Astrocyte (in vitro differentiated cells and primary cell): ENCODE measurements at regions not wholly inside any gene's neighbourhood (a gene's known extent, or its start where the extent isn't known, plus 50 kb on each side); places are given as distances from the start of the nearest gene placed in this dataset.

Experiments
- DNase-seq: peaks from one replicate; pipeline ENCODE4 v3.0.0-alpha.2; 2010; ENCODE audit warnings: low read depth
- FAIRE-seq: peaks from 2 replicates; lab custom pipeline; 2011; peaks lifted over from hg19 to GRCh38; lab: Jason Lieb, UNC
- H2AFZ ChIP-seq: 2 replicates; pipeline ENCODE4 v1.6.0; 2012; ENCODE audit warnings: low read depth, low read length, inconsistent platforms
- H3K27ac ChIP-seq: 2 replicates; pipeline ENCODE4 v1.5.1; 2011; ENCODE audit warnings: low read depth, low read length, inconsistent platforms
- H3K27me3 ChIP-seq: 2 replicates; pipeline ENCODE4 v1.6.0; 2011; ENCODE audit warnings: low read length, inconsistent platforms; ENCODE audit not compliant: insufficient read depth
- H3K36me3 ChIP-seq: 2 replicates; pipeline ENCODE4 v1.5.1; 2011; ENCODE audit warnings: low read length, inconsistent platforms; ENCODE audit not compliant: insufficient read depth
- H3K4me1 ChIP-seq: 2 replicates; pipeline ENCODE4 v1.5.1; 2011; ENCODE audit warnings: low read length, inconsistent platforms; ENCODE audit not compliant: insufficient read depth
- H3K4me2 ChIP-seq: 2 replicates; pipeline ENCODE4 v1.6.0; 2012; ENCODE audit warnings: low read length, inconsistent platforms
- H3K4me3 ChIP-seq: 2 replicates; pipeline ENCODE4 v1.5.1; 2011; ENCODE audit warnings: low read depth, mild to moderate bottlenecking, low read length, inconsistent platforms; ENCODE audit not compliant: insufficient read depth
- H3K79me2 ChIP-seq: 2 replicates; pipeline ENCODE4 v1.6.0; 2012; ENCODE audit warnings: mild to moderate bottlenecking, low read length, inconsistent platforms; ENCODE audit not compliant: insufficient read depth
- H3K9ac ChIP-seq: 2 replicates; pipeline ENCODE4 v1.6.0; 2012; ENCODE audit warnings: mild to moderate bottlenecking, low read length, inconsistent platforms
- H3K9me3 ChIP-seq: 2 replicates; pipeline ENCODE4 v1.5.1; 2012; ENCODE audit warnings: low read depth, mild to moderate bottlenecking, low read length, inconsistent platforms; ENCODE audit not compliant: insufficient read depth
- H4K20me1 ChIP-seq: 2 replicates; pipeline ENCODE4 v1.6.0; 2012; ENCODE audit warnings: low read length, inconsistent platforms; ENCODE audit not compliant: insufficient read depth
- H3K27ac Mint-ChIP-seq: one replicate; pipeline ENCODE4 v1.8.0; 2021; ENCODE audit warnings: mild to moderate bottlenecking, mixed read lengths; ENCODE audit not compliant: unreplicated experiment
- H3K27me3 Mint-ChIP-seq: one replicate; pipeline ENCODE4 v1.8.0; 2021; ENCODE audit warnings: low read depth, mixed read lengths; ENCODE audit not compliant: unreplicated experiment
- H3K36me3 Mint-ChIP-seq: one replicate; pipeline ENCODE4 v1.8.0; 2021; ENCODE audit warnings: low read depth, mixed read lengths; ENCODE audit not compliant: unreplicated experiment
- H3K4me1 Mint-ChIP-seq: one replicate; pipeline ENCODE4 v1.8.0; 2021; ENCODE audit warnings: low read depth, mixed read lengths; ENCODE audit not compliant: unreplicated experiment
- H3K4me3 Mint-ChIP-seq: one replicate; pipeline ENCODE4 v1.8.0; 2021; ENCODE audit warnings: mild to moderate bottlenecking, moderate library complexity, mixed read lengths; ENCODE audit not compliant: unreplicated experiment
- H3K9me3 Mint-ChIP-seq: one replicate; pipeline ENCODE4 v1.8.0; 2021; ENCODE audit warnings: mild to moderate bottlenecking, mixed read lengths; ENCODE audit not compliant: unreplicated experiment
- EZH2 ChIP-seq: IDR thresholded peaks from 2 replicates; pipeline ENCODE4 v1.6.1; 2012; ENCODE audit warnings: mild to moderate bottlenecking, low read length, inconsistent platforms; ENCODE audit not compliant: insufficient read depth
- TF ChIP-seq, protein P1 (sequence below): IDR thresholded peaks from 2 replicates; pipeline ENCODE4 v1.5.1; 2011; ENCODE audit warnings: low read depth, mild to moderate bottlenecking, inconsistent platforms, low read length, moderate library complexity; ENCODE audit not compliant: insufficient read depth

DNA sequence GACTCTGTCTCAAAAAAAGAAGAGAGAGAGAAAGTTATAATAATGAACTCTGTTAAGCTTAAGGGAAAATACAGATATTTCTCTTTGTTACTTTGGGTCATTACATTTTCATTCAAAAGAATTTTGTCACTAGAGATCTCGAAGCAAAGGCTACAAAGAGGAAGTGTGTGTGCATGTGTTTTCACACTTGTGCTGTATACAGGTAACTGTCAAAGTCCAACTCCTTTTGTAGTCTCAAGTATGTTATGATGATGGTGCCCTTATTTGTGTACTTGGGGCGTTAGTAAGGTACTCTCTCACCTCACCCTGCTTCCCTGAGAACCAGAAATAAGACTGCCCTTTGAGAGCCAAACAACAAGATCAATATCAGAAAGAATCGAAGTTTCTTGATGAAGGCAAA is 152.9 kb upstream of the ZNF644 start:
- no peak overlapping the region for H3K4me3 ChIP-seq
- no peak for FAIRE-seq
- no peak overlapping the region for H3K4me2 ChIP-seq
- H3K27ac ChIP-seq: no peak overlapping the region
- no peak for DNase-seq
- no peaks in the 10 kb centered on the region for H3K9me3 ChIP-seq
- H3K9ac ChIP-seq: no peak overlapping the region
- H3K9me3 Mint-ChIP-seq: no peaks in the 10 kb centered on the region
- no peak overlapping the region for H2AFZ ChIP-seq
- no peak for TF ChIP-seq EZH2
- TF ChIP-seq, protein P1, sequence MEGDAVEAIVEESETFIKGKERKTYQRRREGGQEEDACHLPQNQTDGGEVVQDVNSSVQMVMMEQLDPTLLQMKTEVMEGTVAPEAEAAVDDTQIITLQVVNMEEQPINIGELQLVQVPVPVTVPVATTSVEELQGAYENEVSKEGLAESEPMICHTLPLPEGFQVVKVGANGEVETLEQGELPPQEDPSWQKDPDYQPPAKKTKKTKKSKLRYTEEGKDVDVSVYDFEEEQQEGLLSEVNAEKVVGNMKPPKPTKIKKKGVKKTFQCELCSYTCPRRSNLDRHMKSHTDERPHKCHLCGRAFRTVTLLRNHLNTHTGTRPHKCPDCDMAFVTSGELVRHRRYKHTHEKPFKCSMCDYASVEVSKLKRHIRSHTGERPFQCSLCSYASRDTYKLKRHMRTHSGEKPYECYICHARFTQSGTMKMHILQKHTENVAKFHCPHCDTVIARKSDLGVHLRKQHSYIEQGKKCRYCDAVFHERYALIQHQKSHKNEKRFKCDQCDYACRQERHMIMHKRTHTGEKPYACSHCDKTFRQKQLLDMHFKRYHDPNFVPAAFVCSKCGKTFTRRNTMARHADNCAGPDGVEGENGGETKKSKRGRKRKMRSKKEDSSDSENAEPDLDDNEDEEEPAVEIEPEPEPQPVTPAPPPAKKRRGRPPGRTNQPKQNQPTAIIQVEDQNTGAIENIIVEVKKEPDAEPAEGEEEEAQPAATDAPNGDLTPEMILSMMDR: no peak
- no peaks in the 10 kb centered on the region for H3K27me3 ChIP-seq
- H3K27me3 Mint-ChIP-seq: peaks cover 12% of the 10 kb centered on the region
- H3K4me3 Mint-ChIP-seq: no peak overlapping the region
- H4K20me1 ChIP-seq: no peaks in the 10 kb centered on the region
- H3K4me1 Mint-ChIP-seq: no peaks in the 10 kb centered on the region
- H3K36me3 ChIP-seq: no peaks in the 10 kb centered on the region
- no peaks in the 10 kb centered on the region for H3K36me3 Mint-ChIP-seq
- no peaks in the 10 kb centered on the region for H3K4me1 ChIP-seq
- H3K27ac Mint-ChIP-seq: no peak overlapping the region
- H3K79me2 ChIP-seq: no peaks in the 10 kb centered on the region

DNA sequence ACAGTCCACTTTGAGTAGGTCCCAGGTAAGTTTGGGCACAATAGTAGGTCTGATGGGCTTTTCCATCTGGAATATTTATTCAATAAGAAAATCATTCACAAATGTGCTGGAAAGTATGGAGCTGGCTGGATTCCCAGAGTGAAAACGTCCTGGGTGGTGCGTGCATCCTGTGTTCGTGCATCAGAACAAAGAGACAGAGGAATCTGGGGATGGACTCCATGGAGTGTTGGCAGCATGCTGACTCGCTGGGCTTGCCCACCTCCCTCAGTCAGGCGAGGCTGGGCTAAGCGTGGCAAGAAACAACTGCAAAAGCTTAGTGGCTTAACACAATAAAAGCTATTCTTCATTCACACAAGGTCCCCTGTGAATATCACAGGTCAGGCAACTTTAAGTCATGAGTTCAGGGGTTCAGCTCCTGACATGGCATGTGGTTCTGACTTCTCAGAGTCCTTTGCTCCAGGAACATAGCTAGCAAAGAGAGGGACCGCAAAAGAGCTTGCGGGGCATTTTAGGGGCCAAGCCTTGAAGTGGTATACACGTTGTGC is 151.6 kb upstream of the ZNF644 start:
- H3K27me3 Mint-ChIP-seq: peaks cover 12% of the 10 kb centered on the region
- no peak for DNase-seq

DNA sequence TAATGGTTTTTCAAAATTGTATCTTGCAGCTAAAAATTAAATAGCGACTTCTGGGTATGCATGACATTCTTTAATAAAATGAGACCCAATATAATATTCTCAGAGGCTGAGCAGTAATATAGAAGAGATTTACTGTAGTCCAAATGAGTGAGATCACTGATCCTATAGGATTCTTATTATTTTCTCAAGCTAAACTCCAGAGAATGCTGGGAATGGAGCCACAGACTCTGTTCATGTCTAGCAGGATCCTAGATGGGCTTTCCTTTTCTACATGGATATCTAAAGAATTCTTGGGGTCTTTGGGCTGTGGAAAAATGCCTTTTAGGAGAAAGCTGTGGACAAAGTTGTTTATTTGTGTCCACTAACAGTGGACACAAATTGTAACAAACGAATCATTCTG is 150.7 kb upstream of the ZNF644 start:
- Mint-ChIP-seq H3K9me3 (peaks cover 4% of the 10 kb centered on the region), H3K4me3 (no peak overlapping the region), H3K27me3 (peaks cover 15% of the 10 kb centered on the region), H3K27ac (no peak overlapping the region), H3K4me1 (no peaks in the 10 kb centered on the region), H3K36me3 (no peaks in the 10 kb centered on the region)
- no peaks in the 10 kb centered on the region for H3K27me3 ChIP-seq
- no peak overlapping the region for H3K4me3 ChIP-seq
- no peak overlapping the region for H2AFZ ChIP-seq
- no peaks in the 10 kb centered on the region for H3K4me1 ChIP-seq
- no peaks in the 10 kb centered on the region for H3K79me2 ChIP-seq
- H3K9ac ChIP-seq: no peak overlapping the region
- FAIRE-seq (no peak), DNase-seq (no peak)
- no peaks in the 10 kb centered on the region for H3K9me3 ChIP-seq
- no peak overlapping the region for H3K27ac ChIP-seq
- H3K4me2 ChIP-seq: no peak overlapping the region
- H4K20me1 ChIP-seq: no peaks in the 10 kb centered on the region
- TF ChIP-seq EZH2: no peak
- TF ChIP-seq, protein P1: no peak
- H3K36me3 ChIP-seq: no peaks in the 10 kb centered on the region

More for the DNA sequence above, 151.6 kb upstream of the ZNF644 start:
- Histone ChIP-seq H3K4me3 (no peak overlapping the region), H3K9ac (no peak overlapping the region), H3K27me3 (no peaks in the 10 kb centered on the region), H3K79me2 (no peaks in the 10 kb centered on the region), H3K4me2 (no peak overlapping the region), H2AFZ (no peak overlapping the region), H3K27ac (no peak overlapping the region), H3K9me3 (no peaks in the 10 kb centered on the region), H3K4me1 (no peaks in the 10 kb centered on the region), H4K20me1 (no peaks in the 10 kb centered on the region), H3K36me3 (no peaks in the 10 kb centered on the region)
- no peak overlapping the region for H3K4me3 Mint-ChIP-seq
- H3K4me1 Mint-ChIP-seq: no peaks in the 10 kb centered on the region
- H3K36me3 Mint-ChIP-seq: no peaks in the 10 kb centered on the region
- H3K9me3 Mint-ChIP-seq: no peaks in the 10 kb centered on the region
- no peak for TF ChIP-seq EZH2
- TF ChIP-seq, protein P1: no peak
- no peak for FAIRE-seq
- H3K27ac Mint-ChIP-seq: no peak overlapping the region
